Uterus (tissue), 3 donors: ENCODE measurements at regions not wholly inside any gene's neighbourhood (a gene's known extent, or its start where the extent isn't known, plus 50 kb on each side); places are given as distances from the start of the nearest gene placed in this dataset.
A peak's percentile ranks its signal among the peaks of the same experiment; 100 is the strongest.

Experiments
- DNase-seq, 2 donors: peaks; one replicate each; pipeline ENCODE4 v3.0.0-alpha.2; 2019 to 2020
- H3K27ac ChIP-seq, 2 donors: fragments of 200-600 bp; sonication (generic); 1 replicate in 1 of 2; 2 replicates in 1 of 2; pipeline ENCODE4 v1.5.1; 2016 to 2018
- H3K27me3 ChIP-seq, 2 donors: fragments of 200-600 bp; sonication (generic); one replicate each; pipeline ENCODE4 v1.5.1; 2018 to 2019; ENCODE audit warnings: control low read depth in 1 of 2
- H3K36me3 ChIP-seq, 2 donors: fragments of 200-600 bp; sonication (generic); one replicate each; pipeline ENCODE4 v1.5.1; 2019; ENCODE audit warnings: control low read depth in 1 of 2
- H3K4me1 ChIP-seq, 2 donors: fragments of 200-600 bp; sonication (generic); one replicate each; pipeline ENCODE4 v1.5.1; 2018 to 2019; ENCODE audit warnings: control low read depth in 1 of 2
- H3K4me3 ChIP-seq, 2 donors: fragments of 200-600 bp; sonication (generic); 1 replicate in 1 of 2; 2 replicates in 1 of 2; pipeline ENCODE4 v1.5.1; 2018 to 2019; ENCODE audit warnings: mild to moderate bottlenecking in 1 of 2
- H3K9me3 ChIP-seq, 2 donors: fragments of 200-600 bp; sonication (generic); one replicate each; pipeline ENCODE4 v1.5.1; 2019; ENCODE audit warnings: control low read depth in 1 of 2
- CTCF ChIP-seq, 4 experiments: fragments of 200-600 bp in 2 of 4; fragments of 450-650 bp in 2 of 4; sonication (generic) in 2 of 4; IDR thresholded peaks; one replicate each; pipeline ENCODE4 v1.5.1; 2016 to 2019; ENCODE audit warnings: antibody characterized with exemption in 4 of 4, mild to moderate bottlenecking in 2 of 4, moderate library complexity in 1 of 4
- POLR2A ChIP-seq, 2 donors: fragments of 450-650 bp; IDR thresholded peaks; one replicate each; pipeline ENCODE4 v1.6.1; 2016; ENCODE audit warnings: antibody characterized with exemption in 2 of 2, mild to moderate bottlenecking in 1 of 2, moderate library complexity in 1 of 2
- intact Hi-C: fragments of 100-400 bp; cut with DNase I; formaldehyde crosslinking; loops from one replicate; pipeline ENCODE4 v1.15.1; 2023; ENCODE audit warnings: low total_unique reads
- donor health status: DM: yes; HTN: yes; CAD: no.

- H3K27ac ChIP-seq: no peak overlapping the region
- no peak overlapping the region for H3K4me3 ChIP-seq
- H3K4me1 ChIP-seq: no peaks in the 10 kb centered on the region
- H3K9me3 ChIP-seq: no peaks in the 10 kb centered on the region
- H3K36me3 ChIP-seq: no peaks in the 10 kb centered on the region
- no peak for TF ChIP-seq CTCF (IDR thresholded peaks at IDR 0.05)
- intact Hi-C loops: no loop called here
- no peak for DNase-seq
- H3K27me3 ChIP-seq: no peaks in the 10 kb centered on the region
Measured at GRCh38 chr1:101302831-101303511, 66.2 kb downstream of the S1PR1 start.

- intact Hi-C loops: no loop called here
- H3K9me3 ChIP-seq: no peaks in the 10 kb centered on the region
- no peak overlapping the region for H3K27ac ChIP-seq
- no peaks in the 10 kb centered on the region for H3K27me3 ChIP-seq
- TF ChIP-seq POLR2A (IDR thresholded peaks at IDR 0.05) (no peak), CTCF (IDR thresholded peaks at IDR 0.05) (no peak)
- no peaks in the 10 kb centered on the region for H3K4me1 ChIP-seq
- no peak for DNase-seq
- no peaks in the 10 kb centered on the region for H3K36me3 ChIP-seq
- H3K4me3 ChIP-seq: no peak overlapping the region
Measured at GRCh38 chr1:101307985-101308689, 71.3 kb downstream of the S1PR1 start.

- H3K4me1 ChIP-seq: no peaks in the 10 kb centered on the region
- H3K9me3 ChIP-seq: no peaks in the 10 kb centered on the region
- no peaks in the 10 kb centered on the region for H3K27me3 ChIP-seq
- H3K4me3 ChIP-seq: peak overlapping the region in 1 of 2 donors; percentile 21
- TF ChIP-seq CTCF (IDR thresholded peaks at IDR 0.05) (no peak), POLR2A (IDR thresholded peaks at IDR 0.05) (no peak)
- no peaks in the 10 kb centered on the region for H3K36me3 ChIP-seq
- intact Hi-C loops: no loop called here
- no peak for DNase-seq
- no peak overlapping the region for H3K27ac ChIP-seq
Measured at GRCh38 chr1:101308935-101309333, 72.1 kb downstream of the S1PR1 start.

GRCh38 chr1:101309334-101310311 lies 72.8 kb downstream of the S1PR1 start:
- peak; percentile 61 to 78 (median 66) for TF ChIP-seq CTCF (IDR thresholded peaks at IDR 0.05)
- no peak for TF ChIP-seq POLR2A (IDR thresholded peaks at IDR 0.05)
- Histone ChIP-seq H3K9me3 (no peaks in the 10 kb centered on the region), H3K27me3 (no peaks in the 10 kb centered on the region), H3K36me3 (no peaks in the 10 kb centered on the region), H3K27ac (no peak overlapping the region), H3K4me3 (peak overlapping the region; percentile 21 to 25), H3K4me1 (no peaks in the 10 kb centered on the region)
- intact Hi-C loops: no loop called here
- peak; percentile 26 to 37 for DNase-seq
